ENCODE measurements at regions not wholly inside any gene's neighbourhood (a gene's known extent, or its start where the extent isn't known, plus 50 kb on each side); places are given as distances from the start of the nearest gene placed in this dataset.
"Not testable (repeated sequence)": the region's sequence is repeated elsewhere in the genome, so short reads cannot be mapped to it uniquely, and the experiment has no call there.

DNA sequence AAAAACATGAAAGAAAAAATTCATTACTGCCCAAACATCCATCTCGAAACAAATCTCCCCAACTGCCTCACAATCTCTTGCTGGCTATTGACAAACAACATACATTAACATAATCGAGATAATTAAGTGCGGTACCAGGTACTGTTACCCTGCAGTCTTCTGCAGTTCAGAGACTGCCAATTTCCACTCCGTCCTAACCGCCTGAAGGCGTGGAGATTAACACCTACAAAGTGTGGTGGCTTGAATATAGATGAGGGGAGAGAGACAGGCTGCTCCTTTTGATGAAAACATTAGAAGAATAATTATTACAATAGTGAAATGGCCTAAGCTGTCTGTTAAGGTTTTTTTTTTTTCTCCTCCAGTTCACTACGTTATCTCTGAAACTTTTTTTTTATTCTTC lies 258.9 kb upstream of the SOX4 start:
- FAIRE-seq: no peak

DNA sequence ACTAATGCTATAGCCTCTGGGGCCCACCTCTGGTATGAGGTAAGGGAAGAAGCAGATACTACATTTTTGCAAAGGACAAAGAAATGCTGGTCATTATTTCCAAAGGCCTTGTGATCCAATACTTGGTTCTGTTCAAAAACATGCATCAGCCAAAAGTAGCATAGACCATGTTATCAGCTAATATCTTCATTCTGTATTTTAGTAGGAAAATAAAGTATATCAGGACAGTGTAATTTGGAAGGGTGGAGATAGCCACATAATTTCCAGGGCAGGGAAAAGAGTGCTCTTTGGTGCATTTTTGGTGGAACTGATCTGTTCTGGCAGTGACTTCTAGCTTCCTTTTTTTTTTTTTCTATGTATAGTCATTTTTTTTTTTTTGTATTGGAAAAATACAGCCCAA lies 258.0 kb upstream of the SOX4 start:
- no peak for FAIRE-seq

DNA sequence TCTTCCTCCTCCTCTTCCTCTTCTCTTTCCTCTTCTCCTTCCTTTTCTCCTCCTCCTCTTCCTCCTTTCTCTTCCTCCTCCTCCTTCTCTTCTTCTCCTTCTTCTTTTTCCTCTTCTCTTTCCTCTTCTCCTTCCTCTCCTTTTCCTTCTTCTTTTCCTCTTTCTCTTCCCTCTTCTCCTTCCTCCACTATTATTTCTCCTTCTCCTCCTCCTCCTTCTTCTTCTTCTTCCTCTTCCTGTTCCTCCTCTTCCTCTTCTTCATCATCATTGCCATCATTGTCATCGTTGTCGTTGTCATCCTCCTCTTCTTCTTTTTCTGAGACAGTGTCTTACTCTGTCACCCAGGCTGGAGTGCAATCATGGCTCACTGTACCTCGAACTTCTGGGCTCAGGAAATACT lies 256.3 kb upstream of the SOX4 start:
- no peak for FAIRE-seq

GRCh38 chr6:21340573-21340972 lies 253.0 kb upstream of the SOX4 start:
- no peak for FAIRE-seq

DNA sequence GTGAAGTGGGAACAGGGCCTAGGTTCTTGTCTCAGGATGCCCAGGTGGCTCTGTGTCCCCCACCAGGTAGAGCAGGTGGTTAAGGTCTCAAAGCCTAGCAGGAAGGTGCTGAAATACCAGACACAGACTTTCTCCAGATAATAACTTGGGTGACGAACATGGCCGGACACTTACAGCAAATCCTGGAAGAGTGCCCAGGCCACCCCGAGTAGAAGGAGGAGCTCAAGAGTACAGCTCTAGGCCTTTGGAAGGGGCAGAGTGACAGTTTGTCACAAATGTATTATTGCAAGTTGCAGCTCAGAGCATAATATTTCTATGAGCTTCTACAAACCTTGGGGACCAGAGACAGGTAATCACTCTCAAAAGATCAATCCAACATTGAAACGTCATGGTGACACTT lies 251.6 kb upstream of the SOX4 start:
- FAIRE-seq: no peak

DNA sequence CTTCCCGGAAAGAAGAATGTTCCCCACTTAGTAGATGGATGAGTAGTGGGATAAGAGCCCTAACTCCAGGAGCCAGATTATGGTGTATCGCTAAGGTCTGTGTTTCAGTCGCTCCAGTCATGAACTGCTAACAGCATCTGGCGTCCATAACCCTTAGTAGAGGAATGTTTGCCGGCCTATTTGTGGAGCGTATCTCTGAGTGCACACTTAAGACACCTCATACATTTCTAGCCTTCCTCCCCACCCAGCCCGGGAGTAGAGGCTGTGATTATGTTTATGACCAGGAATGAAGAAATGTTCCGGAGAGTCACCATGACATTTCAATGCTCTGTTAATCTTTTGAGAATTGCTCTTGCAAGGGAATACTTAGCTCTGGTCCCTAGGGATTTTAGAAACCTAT lies 251.1 kb upstream of the SOX4 start:
- FAIRE-seq: no peak

DNA sequence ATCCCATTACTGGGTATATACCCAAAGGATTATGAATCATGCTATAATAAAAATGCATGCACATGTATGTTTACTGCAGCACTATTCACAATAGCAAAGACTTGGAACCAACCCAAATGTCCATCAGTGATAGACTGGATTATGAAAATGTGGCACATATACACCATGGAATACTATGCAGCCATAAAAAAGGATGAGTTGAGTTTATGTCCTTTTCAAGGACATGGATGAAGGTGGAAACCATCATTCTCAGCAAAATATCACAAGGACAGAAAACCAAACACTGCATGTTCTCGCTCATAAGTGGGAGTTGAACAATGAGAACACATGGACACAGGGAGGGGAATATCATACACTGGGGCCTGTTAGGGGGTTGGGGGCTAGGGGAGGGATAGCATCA lies 247.8 kb upstream of the SOX4 start:
- not testable (repeated sequence) for FAIRE-seq

GRCh38 chr6:21348146-21348503 lies 245.4 kb upstream of the SOX4 start:
- FAIRE-seq: no peak

DNA sequence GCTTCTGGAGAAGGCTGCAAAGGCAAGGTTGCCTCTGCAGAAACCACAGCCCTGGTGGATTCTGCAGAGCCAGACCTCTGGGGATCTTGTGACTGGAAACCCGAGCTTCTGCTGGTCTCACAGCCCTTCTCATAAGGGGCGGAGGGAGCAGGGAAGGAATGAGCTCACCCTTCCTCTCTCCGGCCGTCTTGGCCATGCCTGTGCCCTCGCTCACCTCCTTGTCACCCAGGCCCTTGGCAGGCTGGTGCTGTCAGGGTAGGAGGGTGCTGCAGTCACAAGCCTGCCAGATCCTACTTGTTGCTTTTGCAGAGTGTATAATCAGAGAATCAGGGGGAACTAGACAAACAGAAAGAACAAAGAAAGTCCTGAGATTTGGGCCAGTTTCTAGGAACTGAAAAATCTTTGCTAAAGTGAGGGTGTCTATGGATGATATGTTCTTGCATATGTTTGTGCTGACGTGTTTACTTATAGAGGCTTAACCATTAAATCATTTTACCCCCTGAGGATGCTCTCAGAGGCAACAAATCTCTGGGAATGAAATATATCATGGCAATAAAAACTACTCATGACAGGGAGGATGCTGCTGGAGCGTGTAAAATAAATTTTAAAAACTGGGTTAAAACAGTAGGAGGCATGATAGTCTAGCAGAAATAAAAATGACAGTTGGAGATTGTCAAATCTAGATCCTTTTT lies 244.9 kb upstream of the SOX4 start:
- no peak for FAIRE-seq

- FAIRE-seq: no peak
Observed at GRCh38 chr6:21349834-21350233, 243.7 kb upstream of the SOX4 start.

GRCh38 chr6:21350926-21351325 lies 242.6 kb upstream of the SOX4 start:
- FAIRE-seq: no peak

GRCh38 chr6:21352131-21352530 lies 241.4 kb upstream of the SOX4 start:
- FAIRE-seq: no peak

DNA sequence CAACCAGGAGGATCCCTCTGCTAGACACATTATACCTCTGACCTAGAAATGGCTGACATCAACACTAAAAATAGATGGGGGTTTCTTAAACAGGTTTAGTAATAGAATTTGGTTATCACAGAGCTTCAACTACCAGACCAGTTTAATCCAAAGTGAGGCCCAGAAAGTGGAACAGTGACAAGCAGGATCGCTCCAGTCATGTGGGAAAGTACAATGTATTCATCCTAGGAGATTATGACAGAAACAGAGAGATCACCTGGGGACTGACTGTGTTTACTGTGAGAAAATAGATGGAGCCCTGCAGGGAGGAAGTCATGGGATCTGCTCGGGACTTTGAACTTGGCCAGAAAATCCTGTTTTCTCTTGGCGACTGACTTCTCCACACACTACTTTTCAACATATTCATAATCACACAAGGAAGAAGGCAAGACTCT lies 238.7 kb upstream of the SOX4 start:
- FAIRE-seq: no peak

DNA sequence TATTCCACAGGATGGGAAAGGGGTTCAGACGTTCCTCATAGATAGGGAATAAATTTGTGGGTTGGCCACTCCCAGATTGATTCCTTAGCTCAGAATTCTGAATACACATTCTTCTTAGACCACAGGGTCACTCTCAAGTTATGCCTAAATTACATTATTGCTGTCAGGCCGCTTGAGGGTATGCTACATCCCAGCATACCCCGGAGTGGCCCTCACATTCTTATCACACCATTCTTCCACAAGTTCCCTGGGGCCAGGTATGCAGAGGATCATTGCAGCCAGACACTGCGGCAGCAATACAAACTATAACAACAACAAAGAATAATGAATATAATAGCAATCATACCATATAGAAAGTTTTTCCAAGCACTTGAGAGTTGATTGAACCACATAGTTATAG lies 237.9 kb upstream of the SOX4 start:
- no peak for FAIRE-seq

- FAIRE-seq: no peak
Observed at GRCh38 chr6:21357262-21357661, 236.3 kb upstream of the SOX4 start.

GRCh38 chr6:21359926-21360325 lies 233.6 kb upstream of the SOX4 start:
- no peak for FAIRE-seq

DNA sequence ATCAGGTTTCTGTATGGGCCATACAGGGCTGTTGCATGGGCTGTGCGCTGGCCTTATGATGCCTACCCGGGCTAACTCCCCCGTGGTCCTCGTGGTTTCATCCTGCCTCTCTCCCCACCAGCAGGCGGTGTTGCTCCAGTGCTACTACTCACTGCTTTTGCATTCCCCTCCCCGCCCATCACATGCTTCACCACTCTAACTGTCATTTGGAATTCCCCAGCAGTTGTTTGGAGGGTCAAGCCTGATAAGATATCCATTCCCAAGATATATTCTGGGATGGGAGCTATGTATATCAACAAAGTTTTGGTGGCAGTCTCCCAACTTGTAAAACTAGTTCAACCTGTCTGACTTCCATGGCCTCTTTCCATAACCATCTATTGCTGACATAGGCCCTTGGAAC lies 233.2 kb upstream of the SOX4 start:
- FAIRE-seq: no peak

DNA sequence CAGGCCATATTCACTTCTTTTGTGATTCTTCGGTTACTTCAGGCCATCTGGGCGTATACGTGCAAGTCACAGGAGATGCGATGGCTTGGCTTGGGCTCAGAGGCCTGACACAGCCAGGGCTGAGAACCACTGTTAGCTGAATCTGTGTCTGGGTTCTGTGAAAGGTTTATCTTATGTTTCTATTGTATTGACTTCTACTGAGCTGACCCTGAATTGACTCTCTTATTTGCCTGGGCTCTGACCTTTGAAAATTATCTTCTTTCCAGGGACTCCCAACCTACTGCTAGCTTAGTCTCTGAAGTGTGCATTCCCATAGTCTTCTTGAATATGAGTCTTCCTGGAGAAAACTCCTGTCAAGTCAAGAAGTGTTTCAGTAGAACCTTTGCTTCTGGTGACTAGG lies 226.4 kb upstream of the SOX4 start:
- no peak for FAIRE-seq

- FAIRE-seq: no peak
Observed at GRCh38 chr6:21367649-21368154, 225.8 kb upstream of the SOX4 start.

DNA sequence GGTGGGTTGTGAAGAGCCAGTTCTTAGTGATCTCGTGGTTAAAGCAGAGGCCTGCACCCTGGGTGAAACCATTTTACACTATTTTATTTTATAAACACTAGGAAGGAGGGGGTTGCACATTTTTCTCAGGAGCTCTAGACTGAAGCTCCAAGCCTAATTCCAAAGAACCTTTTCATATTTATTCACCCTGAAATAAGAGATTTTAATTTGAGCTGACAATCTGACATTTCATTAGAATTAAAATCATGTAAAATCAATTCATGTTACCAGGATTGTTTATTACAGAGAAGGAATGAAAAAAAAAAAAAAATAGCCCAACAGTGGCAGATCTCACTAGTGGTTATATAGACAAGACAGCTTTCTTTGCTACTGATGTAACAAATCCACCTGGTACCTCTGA lies 222.5 kb upstream of the SOX4 start:
- FAIRE-seq: no peak

- no peak for FAIRE-seq
Observed at GRCh38 chr6:21371676-21372171, 221.8 kb upstream of the SOX4 start.

GRCh38 chr6:21375151-21376116 lies 218.1 kb upstream of the SOX4 start:
- no peak for FAIRE-seq

GRCh38 chr6:21377356-21377755 lies 216.2 kb upstream of the SOX4 start:
- no peak for FAIRE-seq

Data from islet of Langerhans (tissue), 1 donor.